Right lobe of liver (tissue), 6 donors: ENCODE measurements at regions not wholly inside any gene's neighbourhood (a gene's known extent, or its start where the extent isn't known, plus 50 kb on each side); places are given as distances from the start of the nearest gene placed in this dataset.

Experiments used
- ATAC-seq, 4 donors: fragments of 200-7000 bp; cut with Tn5 transposase; one replicate each; pipeline ENCODE4 v1.9.1; 2020; ENCODE audit warnings: mild to moderate bottlenecking in 4 of 4, moderate library complexity in 4 of 4
- DNase-seq, 3 donors: peaks; one replicate each; pipeline ENCODE4 v3.0.0-alpha.2; 2020
- H3K27ac ChIP-seq, 3 donors: fragments of 200-600 bp; one replicate each; pipeline ENCODE4 v1.8.0; 2022
- H3K27me3 ChIP-seq, 2 donors: fragments of 200-600 bp; one replicate each; pipeline ENCODE4 v1.8.0; 2022
- H3K36me3 ChIP-seq, 4 donors: fragments of 200-600 bp; sonication (generic) in 1 of 4; one replicate each; pipeline versions ENCODE4 v1.5.1 to v1.8.0; 2017 to 2022; ENCODE audit warnings: control low read depth in 1 of 4
- H3K4me1 ChIP-seq, 4 donors: fragments of 200-600 bp; sonication (generic) in 1 of 4; one replicate each; pipeline versions ENCODE4 v1.5.1 to v1.8.0; 2017 to 2022; ENCODE audit warnings: control low read depth in 1 of 4
- H3K4me3 ChIP-seq, 3 donors: fragments of 200-600 bp; one replicate each; pipeline ENCODE4 v1.8.0; 2022
- H3K9me3 ChIP-seq, 4 donors: fragments of 200-600 bp; sonication (generic) in 1 of 4; one replicate each; pipeline versions ENCODE4 v1.5.1 to v1.8.0; 2017 to 2022; ENCODE audit warnings: control low read depth in 1 of 4
- CTCF ChIP-seq, 4 donors: fragments of 200-600 bp in 3 of 4; fragments of 450-650 bp in 1 of 4; IDR thresholded peaks; one replicate each; pipeline versions ENCODE4 v1.5.1 to v1.8.0; 2016 to 2022; ENCODE audit warnings: antibody characterized with exemption in 4 of 4, mild to moderate bottlenecking in 2 of 4
- POLR2A ChIP-seq: fragments of 450-650 bp; IDR thresholded peaks from one replicate; pipeline ENCODE4 v1.6.1; 2017; ENCODE audit warnings: antibody characterized with exemption, mild to moderate bottlenecking
- WGBS: methylation state at CpG from one replicate; pipeline ENCODE4 v1.1.6; 2018; ENCODE audit warnings: low coverage, low lambda C conversion rate; ENCODE audit not compliant: insufficient coverage; ENCODE audit errors: missing lambda C conversion rate; 5-methylcytosine and 5-hydroxymethylcytosine counted together
- intact Hi-C, 2 donors: fragments of 100-400 bp; cut with DNase I; formaldehyde crosslinking; loops; one replicate each; pipeline versions ENCODE4 v1.11.2 to v1.14.1; 2022
- donor health status: DM: no; HTN: yes; CAD: no.
- donor health status: DM: no; HTN: no; CAD: no.
- donor health status: DM: no; HTN: no; CAD: no.
- donor health status: DM: no; HTN: yes; CAD: no.
- donor health status: DM: no; HTN: yes; CAD: no.

GRCh38 chr5:85311536-85311935, 926.9 kb upstream of the EDIL3 start:
- TF ChIP-seq POLR2A (no peak), CTCF (IDR thresholded peaks at IDR 0.05) (no peak)
- Histone ChIP-seq H3K4me3 (no peak overlapping the region), H3K27ac (no peak overlapping the region), H3K36me3 (no peaks in the 10 kb centered on the region), H3K4me1 (no peaks in the 10 kb centered on the region), H3K9me3 (no peaks in the 10 kb centered on the region), H3K27me3 (no peaks in the 10 kb centered on the region)
- 71% methylated on average over 7 of the region's 7 CpGs for WGBS
- DNase-seq (peak in 1 of 3 donors; percentile 32), ATAC-seq (no peak)
- intact Hi-C loops: no loop called here

GRCh38 chr5:85320495-85320894, 935.8 kb upstream of the EDIL3 start:
- Histone ChIP-seq H3K4me3 (no peak overlapping the region), H3K36me3 (no peaks in the 10 kb centered on the region), H3K9me3 (no peaks in the 10 kb centered on the region), H3K27me3 (no peaks in the 10 kb centered on the region), H3K27ac (no peak overlapping the region), H3K4me1 (no peaks in the 10 kb centered on the region)
- DNase-seq: no peak
- no peak for ATAC-seq
- intact Hi-C loops: no loop called here
- TF ChIP-seq POLR2A (no peak), CTCF (IDR thresholded peaks at IDR 0.05) (no peak)
- 61% methylated on average over 5 of the region's 6 CpGs for WGBS

- Histone ChIP-seq H3K27me3 (no peaks in the 10 kb centered on the region), H3K9me3 (no peaks in the 10 kb centered on the region), H3K4me3 (no peak overlapping the region), H3K4me1 (no peaks in the 10 kb centered on the region), H3K36me3 (no peaks in the 10 kb centered on the region), H3K27ac (no peak overlapping the region)
- DNase-seq (no peak), ATAC-seq (no peak)
- WGBS: 86% methylated on average over 1 of the region's 1 CpG
- TF ChIP-seq CTCF (IDR thresholded peaks at IDR 0.05) (no peak), POLR2A (no peak)
- intact Hi-C loops: no loop called here
These were observed 948.6 kb upstream of the EDIL3 start for GRCh38 chr5:85333276-85333675.

- no peaks in the 10 kb centered on the region for H3K9me3 ChIP-seq
- no peak for DNase-seq
- intact Hi-C loops: no loop called here
- 58% methylated on average over 5 of the region's 5 CpGs for WGBS
- H3K36me3 ChIP-seq: no peaks in the 10 kb centered on the region
- no peaks in the 10 kb centered on the region for H3K27me3 ChIP-seq
- no peak for ATAC-seq
- no peak overlapping the region for H3K27ac ChIP-seq
- H3K4me3 ChIP-seq: no peak overlapping the region
- TF ChIP-seq POLR2A (no peak), CTCF (IDR thresholded peaks at IDR 0.05) (no peak)
- H3K4me1 ChIP-seq: no peaks in the 10 kb centered on the region
These were observed 952.8 kb upstream of the EDIL3 start for GRCh38 chr5:85337435-85337834.

- ATAC-seq (no peak), DNase-seq (no peak)
- intact Hi-C loops: no loop called here
- Histone ChIP-seq H3K27ac (no peak overlapping the region), H3K27me3 (no peaks in the 10 kb centered on the region), H3K4me3 (no peak overlapping the region), H3K36me3 (no peaks in the 10 kb centered on the region), H3K9me3 (no peaks in the 10 kb centered on the region), H3K4me1 (no peaks in the 10 kb centered on the region)
- no peak for TF ChIP-seq CTCF (IDR thresholded peaks at IDR 0.05)
- TF ChIP-seq POLR2A: no peak
These were observed 956.1 kb upstream of the EDIL3 start for GRCh38 chr5:85340790-85341189.
